ENCODE measurements at regions not wholly inside any gene's neighbourhood (a gene's known extent, or its start where the extent isn't known, plus 50 kb on each side); places are given as distances from the start of the nearest gene placed in this dataset.

DNA sequence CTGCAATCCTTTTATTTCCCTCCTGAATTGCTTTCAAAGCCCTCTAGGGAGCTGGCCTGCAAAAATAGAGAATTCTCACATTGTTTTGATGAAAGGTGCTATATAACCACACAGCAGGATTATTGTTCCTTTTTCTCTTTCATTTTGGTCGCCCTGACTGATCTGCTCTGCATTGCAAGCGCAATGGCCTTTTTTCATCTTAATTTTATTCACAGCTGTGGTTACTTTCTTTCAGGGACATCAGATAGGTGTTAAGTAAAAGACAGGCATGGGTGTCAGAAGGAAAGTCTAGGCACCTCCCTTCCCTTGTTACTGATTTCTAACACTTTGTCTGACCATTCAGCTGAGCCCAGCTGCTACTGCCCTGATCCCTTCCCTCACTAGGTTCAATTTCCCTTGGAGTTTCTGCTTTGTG is 850.5 kb upstream of the MAP3K7 start:
- H3K23ac ChIP-seq (ENCODE audit: insufficient read length, low read depth, low read length): no peak overlapping the region
- H3K18ac ChIP-seq (ENCODE audit: insufficient read length, low read depth, low read length): no peak overlapping the region
- H4K5ac ChIP-seq (ENCODE audit: insufficient read length, low read depth, low read length): no peak overlapping the region
- H2AFZ ChIP-seq (ENCODE audit: low read length): no peak overlapping the region
- H3K56ac ChIP-seq (ENCODE audit: insufficient read length, low read depth, low read length): no peak overlapping the region
- no peak overlapping the region for H3K4me2 ChIP-seq (ENCODE audit: insufficient read depth, insufficient read length, low read length)
- no peak overlapping the region for H3K4ac ChIP-seq (ENCODE audit: low read depth, low read length)
- no peaks in the 10 kb centered on the region for H3K27me3 ChIP-seq (ENCODE audit: insufficient read depth, low read length)
- H2BK12ac ChIP-seq (ENCODE audit: insufficient read length, low read depth, low read length): no peak overlapping the region
- H2BK120ac ChIP-seq (ENCODE audit: low read depth, low read length, poor library complexity, severe bottlenecking): no peak overlapping the region
- H2BK5ac ChIP-seq (ENCODE audit: insufficient read length, low read length): no peak overlapping the region
- whole genome bisulfite sequencing (ENCODE audit: extremely low coverage, insufficient read length, low lambda C conversion rate): no CpG with 5 or more reads among the region's 2 CpGs
- no peaks in the 10 kb centered on the region for H3K23me2 ChIP-seq (ENCODE audit: insufficient read length, low read depth, low read length, poor library complexity, severe bottlenecking)
- H3K4me1 Mint-ChIP-seq: peaks cover 13 to 14% of the 10 kb centered on the region in 2 experiments
- H3K36me3 Mint-ChIP-seq (ENCODE audit: insufficient read depth in 1 of 3, low read depth in 3 of 3): no peaks in the 10 kb centered on the region
- H4K8ac ChIP-seq (replicated peaks; ENCODE audit: insufficient read length, low read depth, low read length): no peak overlapping the region
- H3K27ac ChIP-seq (ENCODE audit: insufficient read length, low read depth, low read length): no peak overlapping the region
- DNase-seq: no peak
- H3K27me3 Mint-ChIP-seq (ENCODE audit: low read depth): peaks cover 2% of the 10 kb centered on the region; the same call in 1 of the 2 replicates
- no peak overlapping the region for H2BK20ac ChIP-seq (ENCODE audit: low read depth, low read length, poor library complexity, severe bottlenecking)
- no peak overlapping the region for H3T11ph ChIP-seq (ENCODE audit: low read length)
- H4K20me1 ChIP-seq (ENCODE audit: control insufficient read depth, insufficient read depth, insufficient read length): no peaks in the 10 kb centered on the region
- no peaks in the 10 kb centered on the region for H3K79me2 ChIP-seq (ENCODE audit: insufficient read depth, low read length)
- TF ChIP-seq, protein P1, sequence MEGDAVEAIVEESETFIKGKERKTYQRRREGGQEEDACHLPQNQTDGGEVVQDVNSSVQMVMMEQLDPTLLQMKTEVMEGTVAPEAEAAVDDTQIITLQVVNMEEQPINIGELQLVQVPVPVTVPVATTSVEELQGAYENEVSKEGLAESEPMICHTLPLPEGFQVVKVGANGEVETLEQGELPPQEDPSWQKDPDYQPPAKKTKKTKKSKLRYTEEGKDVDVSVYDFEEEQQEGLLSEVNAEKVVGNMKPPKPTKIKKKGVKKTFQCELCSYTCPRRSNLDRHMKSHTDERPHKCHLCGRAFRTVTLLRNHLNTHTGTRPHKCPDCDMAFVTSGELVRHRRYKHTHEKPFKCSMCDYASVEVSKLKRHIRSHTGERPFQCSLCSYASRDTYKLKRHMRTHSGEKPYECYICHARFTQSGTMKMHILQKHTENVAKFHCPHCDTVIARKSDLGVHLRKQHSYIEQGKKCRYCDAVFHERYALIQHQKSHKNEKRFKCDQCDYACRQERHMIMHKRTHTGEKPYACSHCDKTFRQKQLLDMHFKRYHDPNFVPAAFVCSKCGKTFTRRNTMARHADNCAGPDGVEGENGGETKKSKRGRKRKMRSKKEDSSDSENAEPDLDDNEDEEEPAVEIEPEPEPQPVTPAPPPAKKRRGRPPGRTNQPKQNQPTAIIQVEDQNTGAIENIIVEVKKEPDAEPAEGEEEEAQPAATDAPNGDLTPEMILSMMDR (conservative IDR thresholded peaks at IDR 0.05): no peak
- H3K9me3 Mint-ChIP-seq: no peaks in the 10 kb centered on the region
- H3K27ac Mint-ChIP-seq: peak overlapping the region in 1 of 3 experiments; percentile 42; a peak in 1 of 7 replicates
- H3K4me3 Mint-ChIP-seq: no peak overlapping the region
- H3K9ac ChIP-seq (ENCODE audit: extremely low read depth, insufficient read length, low read length): no peak overlapping the region
- H3K14ac ChIP-seq (ENCODE audit: insufficient read depth, low read length): no peak overlapping the region
- no peaks in the 10 kb centered on the region for H3K4me1 ChIP-seq (ENCODE audit: insufficient read depth, low read length)
- no peak overlapping the region for H2BK15ac ChIP-seq (ENCODE audit: low read depth, low read length)
- no peaks in the 10 kb centered on the region for H3K9me3 ChIP-seq (ENCODE audit: control insufficient read depth, low read depth, low read length)
- no peaks in the 10 kb centered on the region for H3K79me1 ChIP-seq (ENCODE audit: insufficient read depth, low read depth, low read length, poor library complexity, severe bottlenecking)
- H4K91ac ChIP-seq (ENCODE audit: insufficient read length, low read depth, low read length): no peak overlapping the region
- H2AK5ac ChIP-seq (ENCODE audit: insufficient read length, low read length): no peak overlapping the region

Data from H9 (cell line).